ENCODE measurements at regions not wholly inside any gene's neighbourhood (a gene's known extent, or its start where the extent isn't known, plus 50 kb on each side); places are given as distances from the start of the nearest gene placed in this dataset.

- Histone ChIP-seq H4K20me1 (ENCODE audit: insufficient read depth, low read depth, low read length) (no peaks in the 10 kb centered on the region), H3K4me3 (ENCODE audit: low read length) (no peak overlapping the region), H3K4me2 (ENCODE audit: low read depth, low read length, poor library complexity, severe bottlenecking) (no peak overlapping the region), H3K36me3 (ENCODE audit: insufficient read depth, low read length) (no peaks in the 10 kb centered on the region), H2AFZ (ENCODE audit: low read length) (no peak overlapping the region), H3K79me2 (ENCODE audit: low read length) (no peaks in the 10 kb centered on the region), H3K9me3 (ENCODE audit: low read length) (no peaks in the 10 kb centered on the region), H3K27ac (ENCODE audit: low read length) (no peak overlapping the region), H3K9me2 (replicated peaks; ENCODE audit: insufficient read depth, low read length) (no peaks in the 10 kb centered on the region), H3K4me1 (ENCODE audit: low read length) (no peaks in the 10 kb centered on the region), H3K9ac (ENCODE audit: low read length) (no peak overlapping the region), H3K27me3 (ENCODE audit: low read length) (no peaks in the 10 kb centered on the region)
- DNase-seq, result no peak
Measured at GRCh38 chr22:47593291-47593690, 830.8 kb downstream of the TBC1D22A start.

- no peak overlapping the region for H3K4me2 ChIP-seq (ENCODE audit: low read depth, low read length, poor library complexity, severe bottlenecking)
- no peaks in the 10 kb centered on the region for H4K20me1 ChIP-seq (ENCODE audit: insufficient read depth, low read depth, low read length)
Measured at GRCh38 chr22:47592791-47593190, 830.3 kb downstream of the TBC1D22A start.

GRCh38 chr22:47591709-47592108, 829.3 kb downstream of the TBC1D22A start:
- H3K9me2 ChIP-seq (replicated peaks; ENCODE audit: insufficient read depth, low read length), result no peaks in the 10 kb centered on the region
- H3K9me3 ChIP-seq (ENCODE audit: low read length), result no peaks in the 10 kb centered on the region
- H3K27me3 ChIP-seq (ENCODE audit: low read length), result no peaks in the 10 kb centered on the region
- no peak overlapping the region for H3K4me3 ChIP-seq (ENCODE audit: low read length)
- no peak overlapping the region for H3K9ac ChIP-seq (ENCODE audit: low read length)
- no peak overlapping the region for H3K27ac ChIP-seq (ENCODE audit: low read length)
- no peak overlapping the region for H3K4me2 ChIP-seq (ENCODE audit: low read depth, low read length, poor library complexity, severe bottlenecking)
- no peak for DNase-seq
- H3K36me3 ChIP-seq (ENCODE audit: insufficient read depth, low read length), result no peaks in the 10 kb centered on the region
- H3K79me2 ChIP-seq (ENCODE audit: low read length), result no peaks in the 10 kb centered on the region
- no peaks in the 10 kb centered on the region for H3K4me1 ChIP-seq (ENCODE audit: low read length)
- H4K20me1 ChIP-seq (ENCODE audit: insufficient read depth, low read depth, low read length), result no peaks in the 10 kb centered on the region
- no peak overlapping the region for H2AFZ ChIP-seq (ENCODE audit: low read length)

More at GRCh38 chr22:47592791-47593190, 830.3 kb downstream of the TBC1D22A start:
- Histone ChIP-seq H3K36me3 (ENCODE audit: insufficient read depth, low read length) (no peaks in the 10 kb centered on the region), H3K79me2 (ENCODE audit: low read length) (no peaks in the 10 kb centered on the region), H3K9me3 (ENCODE audit: low read length) (no peaks in the 10 kb centered on the region), H3K27ac (ENCODE audit: low read length) (no peak overlapping the region), H3K27me3 (ENCODE audit: low read length) (no peaks in the 10 kb centered on the region), H3K4me1 (ENCODE audit: low read length) (no peaks in the 10 kb centered on the region), H3K9ac (ENCODE audit: low read length) (no peak overlapping the region), H2AFZ (ENCODE audit: low read length) (no peak overlapping the region), H3K9me2 (replicated peaks; ENCODE audit: insufficient read depth, low read length) (no peaks in the 10 kb centered on the region), H3K4me3 (ENCODE audit: low read length) (no peak overlapping the region)
- no peak for DNase-seq

GRCh38 chr22:47591016-47591415, 828.6 kb downstream of the TBC1D22A start:
- H4K20me1 ChIP-seq (ENCODE audit: insufficient read depth, low read depth, low read length), result no peaks in the 10 kb centered on the region
- H3K27me3 ChIP-seq (ENCODE audit: low read length), result no peaks in the 10 kb centered on the region
- H3K4me2 ChIP-seq (ENCODE audit: low read depth, low read length, poor library complexity, severe bottlenecking), result no peak overlapping the region
- H3K9me3 ChIP-seq (ENCODE audit: low read length), result no peaks in the 10 kb centered on the region
- H3K4me1 ChIP-seq (ENCODE audit: low read length), result no peaks in the 10 kb centered on the region
- H3K4me3 ChIP-seq (ENCODE audit: low read length), result no peak overlapping the region
- H3K9me2 ChIP-seq (replicated peaks; ENCODE audit: insufficient read depth, low read length), result no peaks in the 10 kb centered on the region
- no peak overlapping the region for H3K27ac ChIP-seq (ENCODE audit: low read length)
- no peak overlapping the region for H2AFZ ChIP-seq (ENCODE audit: low read length)
- H3K9ac ChIP-seq (ENCODE audit: low read length), result no peak overlapping the region
- H3K36me3 ChIP-seq (ENCODE audit: insufficient read depth, low read length), result no peaks in the 10 kb centered on the region
- no peaks in the 10 kb centered on the region for H3K79me2 ChIP-seq (ENCODE audit: low read length)
- no peak for DNase-seq

- H3K4me3 ChIP-seq (ENCODE audit: low read length), result no peak overlapping the region
- no peak overlapping the region for H3K27ac ChIP-seq (ENCODE audit: low read length)
- H3K4me1 ChIP-seq (ENCODE audit: low read length), result no peaks in the 10 kb centered on the region
- H3K79me2 ChIP-seq (ENCODE audit: low read length), result no peaks in the 10 kb centered on the region
- H3K27me3 ChIP-seq (ENCODE audit: low read length), result no peaks in the 10 kb centered on the region
- no peak for DNase-seq
- no peak overlapping the region for H3K4me2 ChIP-seq (ENCODE audit: low read depth, low read length, poor library complexity, severe bottlenecking)
- H3K9me3 ChIP-seq (ENCODE audit: low read length), result no peaks in the 10 kb centered on the region
- no peaks in the 10 kb centered on the region for H4K20me1 ChIP-seq (ENCODE audit: insufficient read depth, low read depth, low read length)
- no peaks in the 10 kb centered on the region for H3K36me3 ChIP-seq (ENCODE audit: insufficient read depth, low read length)
- no peak overlapping the region for H3K9ac ChIP-seq (ENCODE audit: low read length)
- H2AFZ ChIP-seq (ENCODE audit: low read length), result no peak overlapping the region
- H3K9me2 ChIP-seq (replicated peaks; ENCODE audit: insufficient read depth, low read length), result no peaks in the 10 kb centered on the region
Measured at GRCh38 chr22:47589271-47590250, 827.1 kb downstream of the TBC1D22A start.

GRCh38 chr22:47588578-47588960, 826.1 kb downstream of the TBC1D22A start:
- Histone ChIP-seq H3K27ac (ENCODE audit: low read length) (no peak overlapping the region), H2AFZ (ENCODE audit: low read length) (no peak overlapping the region), H3K4me2 (ENCODE audit: low read depth, low read length, poor library complexity, severe bottlenecking) (no peak overlapping the region), H3K9me2 (replicated peaks; ENCODE audit: insufficient read depth, low read length) (no peaks in the 10 kb centered on the region), H3K4me1 (ENCODE audit: low read length) (no peaks in the 10 kb centered on the region), H3K9ac (ENCODE audit: low read length) (no peak overlapping the region), H3K79me2 (ENCODE audit: low read length) (no peaks in the 10 kb centered on the region), H4K20me1 (ENCODE audit: insufficient read depth, low read depth, low read length) (no peaks in the 10 kb centered on the region), H3K4me3 (ENCODE audit: low read length) (no peak overlapping the region), H3K36me3 (ENCODE audit: insufficient read depth, low read length) (no peaks in the 10 kb centered on the region), H3K27me3 (ENCODE audit: low read length) (no peaks in the 10 kb centered on the region), H3K9me3 (ENCODE audit: low read length) (0 out of 2 replicates have a peak, but pooled peaks cover 4% of the 10 kb centered on the region)
- no peak for DNase-seq

- Histone ChIP-seq H3K27me3 (ENCODE audit: low read length) (no peaks in the 10 kb centered on the region), H3K4me1 (ENCODE audit: low read length) (no peaks in the 10 kb centered on the region), H2AFZ (ENCODE audit: low read length) (no peak overlapping the region), H3K4me2 (ENCODE audit: low read depth, low read length, poor library complexity, severe bottlenecking) (no peak overlapping the region), H3K9me2 (replicated peaks; ENCODE audit: insufficient read depth, low read length) (no peaks in the 10 kb centered on the region), H3K36me3 (ENCODE audit: insufficient read depth, low read length) (no peaks in the 10 kb centered on the region), H3K79me2 (ENCODE audit: low read length) (no peaks in the 10 kb centered on the region), H3K9me3 (ENCODE audit: low read length) (0 out of 2 replicates have a peak, but pooled peaks cover 4% of the 10 kb centered on the region), H4K20me1 (ENCODE audit: insufficient read depth, low read depth, low read length) (no peaks in the 10 kb centered on the region), H3K27ac (ENCODE audit: low read length) (no peak overlapping the region), H3K9ac (ENCODE audit: low read length) (no peak overlapping the region), H3K4me3 (ENCODE audit: low read length) (no peak overlapping the region)
- no peak for DNase-seq
Measured at GRCh38 chr22:47587861-47588577, 825.6 kb downstream of the TBC1D22A start.

GRCh38 chr22:47587361-47587760, 824.9 kb downstream of the TBC1D22A start:
- no peak overlapping the region for H2AFZ ChIP-seq (ENCODE audit: low read length)
- H3K27me3 ChIP-seq (ENCODE audit: low read length), result no peaks in the 10 kb centered on the region
- no peaks in the 10 kb centered on the region for H3K36me3 ChIP-seq (ENCODE audit: insufficient read depth, low read length)
- H3K27ac ChIP-seq (ENCODE audit: low read length), result no peak overlapping the region
- H4K20me1 ChIP-seq (ENCODE audit: insufficient read depth, low read depth, low read length), result no peaks in the 10 kb centered on the region
- H3K9ac ChIP-seq (ENCODE audit: low read length), result no peak overlapping the region
- no peaks in the 10 kb centered on the region for H3K9me2 ChIP-seq (replicated peaks; ENCODE audit: insufficient read depth, low read length)
- no peaks in the 10 kb centered on the region for H3K4me1 ChIP-seq (ENCODE audit: low read length)
- H3K79me2 ChIP-seq (ENCODE audit: low read length), result no peaks in the 10 kb centered on the region
- no peak for DNase-seq
- H3K4me3 ChIP-seq (ENCODE audit: low read length), result no peak overlapping the region
- no peak overlapping the region for H3K4me2 ChIP-seq (ENCODE audit: low read depth, low read length, poor library complexity, severe bottlenecking)
- 0 out of 2 replicates have a peak, but pooled peaks cover 4% of the 10 kb centered on the region for H3K9me3 ChIP-seq (ENCODE audit: low read length)

Measured in Karpas-422 (cell line).